Memory B cell (primary cell): ENCODE measurements at regions not wholly inside any gene's neighbourhood (a gene's known extent, or its start where the extent isn't known, plus 50 kb on each side); places are given as distances from the start of the nearest gene placed in this dataset.
"Not testable (repeated sequence)": the region's sequence is repeated elsewhere in the genome, so short reads cannot be mapped to it uniquely, and the experiment has no call there.

ENCODE experiments used
- ATAC-seq: fragments of 150-1000 bp; cut with Tn5 transposase; 2 replicates; pipeline ENCODE4 v1.10.0; 2021; ENCODE audit warnings: low read depth, mild to moderate bottlenecking, moderate library complexity
- DNase-seq, 2 donors: peaks; one replicate each; pipeline ENCODE4 v3.0.0; 2022; ENCODE audit warnings: low spot score in 2 of 2
- H3K27ac Mint-ChIP-seq: one replicate; pipeline ENCODE4 v1.8.0; 2022; ENCODE audit warnings: mild to moderate bottlenecking, moderate library complexity, mixed read lengths
- H3K27me3 Mint-ChIP-seq: one replicate; pipeline ENCODE4 v1.8.0; 2022; ENCODE audit warnings: mixed read lengths
- H3K36me3 Mint-ChIP-seq: one replicate; pipeline ENCODE4 v1.8.0; 2022; ENCODE audit warnings: mild to moderate bottlenecking, mixed read lengths
- H3K4me1 Mint-ChIP-seq: one replicate; pipeline ENCODE4 v1.8.0; 2022; ENCODE audit warnings: mixed read lengths
- H3K4me3 Mint-ChIP-seq: one replicate; pipeline ENCODE4 v1.8.0; 2022; ENCODE audit warnings: mild to moderate bottlenecking, moderate library complexity, mixed read lengths
- H3K9me3 Mint-ChIP-seq: one replicate; pipeline ENCODE4 v1.8.0; 2022; ENCODE audit warnings: mixed read lengths

DNA sequence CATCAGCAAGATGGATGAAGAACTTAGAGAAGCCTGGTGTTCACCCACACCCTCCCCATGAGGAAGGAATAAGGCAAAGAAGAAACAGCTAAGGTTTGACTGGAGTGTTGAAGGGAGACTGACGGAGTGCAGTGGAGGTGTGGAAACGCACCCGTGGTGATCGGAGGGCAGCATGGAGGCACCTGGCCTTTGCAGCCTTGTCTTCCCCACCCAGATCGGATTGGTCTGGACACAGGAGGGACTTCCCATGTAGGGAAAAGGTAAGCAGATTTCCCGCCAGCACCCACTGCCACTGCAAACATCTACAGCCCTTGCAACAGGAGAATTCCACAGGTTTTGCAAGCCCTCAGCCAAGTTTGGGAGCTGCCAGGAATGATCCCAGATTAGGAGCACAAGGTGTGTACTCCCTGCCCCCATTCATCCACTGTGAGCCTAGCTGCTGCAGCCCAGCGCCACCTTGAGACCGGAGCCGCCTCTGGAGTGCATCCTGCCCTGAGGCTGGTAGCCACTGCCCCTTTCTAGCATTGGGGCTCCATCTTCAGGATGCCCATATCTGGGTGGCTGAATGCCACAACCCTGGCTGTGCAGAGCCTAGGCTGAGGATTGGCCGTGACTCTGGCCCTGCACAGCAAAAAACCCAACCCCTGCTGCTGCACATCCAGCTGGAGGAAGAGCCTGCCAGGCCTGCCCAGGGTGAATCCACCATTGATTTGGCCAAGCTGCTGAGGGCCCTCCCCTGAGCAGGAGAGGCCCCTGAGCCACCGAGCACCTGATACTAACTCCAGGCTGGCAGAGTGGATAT, 411.1 kb downstream of the TMEM121 start:
- Mint-ChIP-seq H3K4me1 (no peaks in the 10 kb centered on the region), H3K9me3 (peaks cover 7% of the 10 kb centered on the region), H3K4me3 (no peak overlapping the region), H3K36me3 (peaks cover 2% of the 10 kb centered on the region), H3K27me3 (no peaks in the 10 kb centered on the region), H3K27ac (no peak overlapping the region)
- no peak for DNase-seq
- ATAC-seq: no peak

DNA sequence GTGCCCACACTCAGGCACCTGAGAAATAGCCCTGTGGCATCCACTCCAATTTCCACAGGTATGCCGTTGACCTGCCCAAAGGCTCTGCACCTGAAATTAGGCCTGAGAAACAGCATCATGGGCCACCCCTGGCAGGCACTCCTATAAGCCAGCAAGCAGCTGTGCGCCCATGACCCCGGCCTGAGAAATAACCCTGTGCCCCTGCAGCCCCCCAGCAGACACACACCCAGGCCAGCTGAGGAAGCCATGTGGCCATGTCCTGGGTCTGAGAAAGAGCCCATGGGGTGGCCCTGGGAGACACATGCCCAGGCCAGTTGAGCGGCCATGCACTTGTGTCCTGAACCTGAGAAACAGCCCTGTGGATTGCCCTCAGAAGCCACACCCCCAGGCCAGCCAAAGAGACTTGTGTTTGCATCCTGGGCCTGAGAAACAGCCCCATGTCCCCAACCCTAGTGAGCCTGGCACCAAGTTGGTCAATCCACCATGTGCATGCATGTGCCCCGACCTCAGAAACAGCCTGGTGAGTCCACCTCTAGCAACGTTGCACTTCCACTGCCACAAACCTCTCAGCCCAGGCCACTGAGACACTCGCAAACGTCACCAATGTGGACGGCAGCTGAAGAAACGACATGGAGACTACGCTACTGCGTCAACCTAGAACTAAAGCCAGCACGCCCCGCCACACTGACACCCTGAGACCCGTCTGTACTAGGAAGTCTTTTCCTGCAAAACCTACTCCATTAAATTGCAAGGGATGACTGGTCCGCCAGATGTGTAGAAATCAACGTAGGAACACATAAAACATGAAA, 411.9 kb downstream of the TMEM121 start:
- Mint-ChIP-seq H3K36me3 (peaks cover 2% of the 10 kb centered on the region), H3K4me3 (no peak overlapping the region), H3K9me3 (peaks cover 7% of the 10 kb centered on the region), H3K27me3 (no peaks in the 10 kb centered on the region), H3K4me1 (no peaks in the 10 kb centered on the region), H3K27ac (no peak overlapping the region)
- DNase-seq: no peak
- ATAC-seq: no peak

DNA sequence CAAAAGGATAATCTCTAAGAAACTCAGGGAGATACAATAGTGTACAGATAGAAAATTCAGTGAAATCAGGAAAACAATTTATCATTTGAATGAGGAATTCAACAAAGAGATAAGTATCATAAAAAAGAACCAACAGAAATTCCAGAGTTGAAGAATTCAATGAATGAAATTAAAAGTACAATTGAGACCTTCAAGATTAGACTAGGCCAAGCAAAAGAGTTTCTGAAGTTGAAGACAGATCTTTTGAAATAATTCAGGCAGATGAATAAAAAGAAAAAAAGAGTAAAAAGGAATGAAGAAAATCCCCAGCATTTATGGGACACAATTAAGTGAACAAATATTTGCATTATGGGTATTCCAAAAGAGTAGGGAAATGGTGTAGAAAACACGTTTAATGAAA, 412.6 kb downstream of the TMEM121 start:
- no peaks in the 10 kb centered on the region for H3K27me3 Mint-ChIP-seq
- H3K4me1 Mint-ChIP-seq: no peaks in the 10 kb centered on the region
- DNase-seq (no peak), ATAC-seq (no peak)
- no peak overlapping the region for H3K4me3 Mint-ChIP-seq
- peaks cover 2% of the 10 kb centered on the region for H3K36me3 Mint-ChIP-seq
- H3K9me3 Mint-ChIP-seq: peaks cover 7% of the 10 kb centered on the region
- no peak overlapping the region for H3K27ac Mint-ChIP-seq

DNA sequence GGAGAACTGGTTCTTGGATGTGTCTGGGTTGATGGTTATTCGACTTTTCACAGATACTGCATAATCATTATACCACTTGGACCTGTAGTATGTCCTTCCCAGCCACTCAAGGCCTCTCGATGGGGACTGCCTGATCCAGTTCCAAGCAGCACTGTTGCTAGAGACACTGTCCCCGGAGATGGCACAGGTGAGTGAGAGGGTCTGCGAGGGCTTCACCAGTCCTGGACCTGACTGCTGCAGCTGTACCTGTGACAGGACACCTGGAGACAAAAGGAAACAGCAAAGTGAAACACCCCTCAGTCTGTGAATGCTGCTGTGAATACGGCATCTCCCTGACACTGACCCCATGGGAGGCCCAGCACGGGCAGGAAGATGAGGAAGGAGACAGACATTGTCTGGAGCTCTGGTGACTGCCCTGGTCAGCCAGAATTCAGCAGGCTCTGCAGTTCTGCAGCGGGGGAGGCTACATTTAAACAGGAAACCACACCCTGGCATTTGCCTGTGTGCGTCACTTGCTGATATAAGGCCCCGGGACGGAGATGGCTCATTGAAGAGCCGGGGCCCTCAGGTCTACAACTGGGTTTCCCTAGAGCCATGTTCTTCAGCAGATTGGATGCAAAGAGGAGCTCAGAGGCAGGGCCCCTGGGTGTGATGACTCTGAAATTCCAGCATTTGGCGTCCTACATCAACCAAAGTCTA, 413.6 kb downstream of the TMEM121 start:
- H3K36me3 Mint-ChIP-seq: peaks cover 2% of the 10 kb centered on the region
- peak overlapping the region; percentile 37 for H3K4me3 Mint-ChIP-seq
- H3K9me3 Mint-ChIP-seq: peaks cover 7% of the 10 kb centered on the region
- peak; percentile 65 for ATAC-seq
- peaks cover 6% of the 10 kb centered on the region for H3K4me1 Mint-ChIP-seq
- peak overlapping the region; percentile 41 for H3K27ac Mint-ChIP-seq
- no peaks in the 10 kb centered on the region for H3K27me3 Mint-ChIP-seq
- no peak for DNase-seq

DNA sequence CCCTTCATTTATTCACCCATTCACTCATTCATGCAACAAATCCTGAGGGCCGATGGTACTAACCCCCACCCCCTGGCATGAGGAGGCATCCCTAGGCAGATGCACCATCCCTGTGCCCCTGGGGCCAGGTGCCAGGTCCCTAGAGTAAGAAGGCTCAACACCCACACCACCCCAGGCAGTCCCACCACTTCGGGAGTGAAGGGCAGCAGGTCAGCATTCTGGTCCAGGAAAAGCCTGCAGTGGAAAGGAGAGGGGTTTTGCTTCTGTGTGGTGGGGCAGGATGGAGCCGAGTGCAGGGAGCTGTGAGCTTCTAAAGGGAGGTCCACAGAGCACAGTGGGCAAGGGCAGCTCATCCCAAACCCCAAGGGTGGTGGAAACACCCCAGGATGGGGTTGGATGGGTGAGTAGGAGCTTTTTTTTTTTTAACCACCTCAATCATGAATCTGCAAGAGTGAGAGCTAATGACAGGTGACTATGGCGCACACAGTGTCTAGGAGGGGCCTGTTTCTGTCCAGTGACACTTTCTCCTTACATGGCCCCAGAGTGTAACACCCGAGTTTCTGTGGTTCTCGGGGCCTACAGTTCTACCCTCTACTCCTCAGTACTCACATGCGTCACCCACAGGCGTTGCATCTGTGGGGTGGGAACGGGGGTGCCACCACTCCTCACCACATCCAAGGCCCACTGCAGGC, 414.3 kb downstream of the TMEM121 start:
- Mint-ChIP-seq H3K4me1 (peaks cover 9% of the 10 kb centered on the region), H3K9me3 (peaks cover 5% of the 10 kb centered on the region), H3K27ac (peak overlapping the region; percentile 41), H3K4me3 (no peak overlapping the region), H3K27me3 (no peaks in the 10 kb centered on the region), H3K36me3 (no peaks in the 10 kb centered on the region)
- no peak for DNase-seq
- ATAC-seq: no peak

DNA sequence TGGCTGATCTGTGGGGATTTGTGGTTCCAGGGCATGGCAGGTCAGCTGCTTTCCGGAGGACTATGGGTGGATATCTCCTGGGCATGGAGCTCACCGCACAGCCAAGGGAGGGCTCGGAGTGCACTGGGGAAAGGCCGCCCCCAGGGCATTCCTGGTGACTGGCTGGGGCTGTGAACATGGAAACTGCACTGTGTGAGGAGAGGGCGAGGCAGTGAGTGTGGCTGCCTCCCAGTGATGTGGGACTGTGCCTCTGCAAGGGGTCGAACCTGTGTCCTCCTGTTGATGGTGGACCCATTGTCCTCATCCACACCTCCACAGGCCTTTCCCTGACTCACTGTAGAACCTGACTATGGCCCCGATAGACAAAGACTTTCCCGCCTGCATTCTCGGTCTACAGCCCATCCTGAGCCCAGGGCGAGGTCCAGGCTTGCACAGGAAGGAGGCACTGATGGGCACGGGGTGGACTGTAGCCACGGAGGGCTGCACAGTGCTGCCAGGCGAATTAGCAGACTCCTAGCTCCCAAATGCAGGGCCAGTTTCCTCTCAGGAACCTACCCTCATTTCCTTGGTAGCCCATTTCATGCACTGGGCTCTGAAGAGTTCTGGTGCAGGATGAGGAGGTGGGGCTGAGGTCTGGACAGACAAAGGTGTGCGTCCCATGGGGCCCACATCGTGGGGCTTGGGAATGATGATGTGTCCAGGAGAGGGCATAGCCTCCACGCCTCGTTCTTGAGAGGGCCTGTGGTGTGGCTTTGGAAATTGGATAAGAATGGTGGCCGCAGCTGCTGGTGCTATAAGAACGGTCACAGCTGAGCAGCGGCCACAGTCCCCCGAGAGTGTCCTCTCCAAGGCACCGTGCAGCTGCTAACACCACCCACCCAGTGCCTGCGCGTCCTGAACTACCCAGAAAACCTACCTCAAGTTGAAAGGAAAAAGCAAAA, 415.1 kb downstream of the TMEM121 start:
- DNase-seq: no peak
- peaks cover 5% of the 10 kb centered on the region for H3K9me3 Mint-ChIP-seq
- ATAC-seq: no peak
- H3K4me3 Mint-ChIP-seq: no peak overlapping the region
- no peaks in the 10 kb centered on the region for H3K36me3 Mint-ChIP-seq
- H3K4me1 Mint-ChIP-seq: peaks cover 9% of the 10 kb centered on the region
- H3K27ac Mint-ChIP-seq: no peak overlapping the region
- no peaks in the 10 kb centered on the region for H3K27me3 Mint-ChIP-seq

DNA sequence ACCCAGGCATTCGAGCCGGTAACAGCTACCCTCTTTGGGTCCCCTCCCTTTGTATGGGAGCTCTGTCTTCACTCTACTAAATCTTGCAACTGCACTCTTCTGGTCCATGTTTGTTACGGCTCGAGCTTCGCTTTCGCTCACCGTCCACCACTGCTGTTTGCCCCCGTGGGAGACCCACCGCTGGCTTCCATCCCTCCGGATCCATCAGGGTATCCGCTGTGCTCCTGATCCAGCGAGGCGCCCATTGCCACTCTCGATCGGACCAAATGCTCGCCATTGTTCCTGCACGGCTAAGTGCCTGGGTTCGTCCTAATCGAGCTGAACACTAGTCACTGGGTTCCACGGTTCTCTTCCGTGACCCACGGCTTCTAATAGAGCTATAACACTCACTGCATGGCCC, 416.3 kb downstream of the TMEM121 start:
- H3K4me1 Mint-ChIP-seq, H3K27ac Mint-ChIP-seq, H3K27me3 Mint-ChIP-seq, H3K9me3 Mint-ChIP-seq, DNase-seq, H3K4me3 Mint-ChIP-seq, ATAC-seq, H3K36me3 Mint-ChIP-seq: not testable (repeated sequence)

DNA sequence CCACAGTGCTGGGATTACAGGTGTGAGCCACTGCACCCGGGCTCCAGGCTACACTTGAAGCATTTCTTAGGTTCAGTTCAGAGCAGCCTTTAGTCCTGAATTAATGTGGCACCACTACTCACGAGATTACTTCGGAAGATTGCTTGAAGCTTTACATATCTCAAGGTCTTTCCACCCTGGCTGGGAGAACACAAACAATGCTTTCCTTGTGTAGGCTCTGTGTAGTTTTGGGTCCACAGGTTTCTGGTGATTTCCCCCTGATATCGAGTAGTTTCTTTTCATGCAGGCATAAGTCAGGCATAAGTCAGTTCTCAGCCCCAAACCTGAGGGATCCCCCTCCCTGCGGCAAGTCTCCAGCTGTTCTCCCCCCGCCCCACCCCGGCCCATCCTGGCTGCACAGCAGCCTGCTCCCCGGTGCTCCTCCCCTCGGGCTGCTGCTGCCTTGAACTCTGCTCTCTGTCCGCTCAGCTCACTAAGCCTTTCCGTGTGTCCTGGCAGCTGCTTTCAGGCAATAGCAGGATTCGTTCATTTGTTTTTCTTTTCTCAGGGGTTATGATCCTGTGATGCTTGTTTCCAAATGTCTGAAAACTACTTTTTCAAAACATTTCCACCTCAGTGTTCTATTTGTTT, 417.7 kb downstream of the TMEM121 start:
- Mint-ChIP-seq H3K4me3 (no peak overlapping the region), H3K4me1 (peaks cover 16% of the 10 kb centered on the region), H3K27ac (no peak overlapping the region), H3K9me3 (peaks cover 1% of the 10 kb centered on the region), H3K27me3 (no peaks in the 10 kb centered on the region), H3K36me3 (no peaks in the 10 kb centered on the region)
- no peak for DNase-seq
- ATAC-seq: no peak

DNA sequence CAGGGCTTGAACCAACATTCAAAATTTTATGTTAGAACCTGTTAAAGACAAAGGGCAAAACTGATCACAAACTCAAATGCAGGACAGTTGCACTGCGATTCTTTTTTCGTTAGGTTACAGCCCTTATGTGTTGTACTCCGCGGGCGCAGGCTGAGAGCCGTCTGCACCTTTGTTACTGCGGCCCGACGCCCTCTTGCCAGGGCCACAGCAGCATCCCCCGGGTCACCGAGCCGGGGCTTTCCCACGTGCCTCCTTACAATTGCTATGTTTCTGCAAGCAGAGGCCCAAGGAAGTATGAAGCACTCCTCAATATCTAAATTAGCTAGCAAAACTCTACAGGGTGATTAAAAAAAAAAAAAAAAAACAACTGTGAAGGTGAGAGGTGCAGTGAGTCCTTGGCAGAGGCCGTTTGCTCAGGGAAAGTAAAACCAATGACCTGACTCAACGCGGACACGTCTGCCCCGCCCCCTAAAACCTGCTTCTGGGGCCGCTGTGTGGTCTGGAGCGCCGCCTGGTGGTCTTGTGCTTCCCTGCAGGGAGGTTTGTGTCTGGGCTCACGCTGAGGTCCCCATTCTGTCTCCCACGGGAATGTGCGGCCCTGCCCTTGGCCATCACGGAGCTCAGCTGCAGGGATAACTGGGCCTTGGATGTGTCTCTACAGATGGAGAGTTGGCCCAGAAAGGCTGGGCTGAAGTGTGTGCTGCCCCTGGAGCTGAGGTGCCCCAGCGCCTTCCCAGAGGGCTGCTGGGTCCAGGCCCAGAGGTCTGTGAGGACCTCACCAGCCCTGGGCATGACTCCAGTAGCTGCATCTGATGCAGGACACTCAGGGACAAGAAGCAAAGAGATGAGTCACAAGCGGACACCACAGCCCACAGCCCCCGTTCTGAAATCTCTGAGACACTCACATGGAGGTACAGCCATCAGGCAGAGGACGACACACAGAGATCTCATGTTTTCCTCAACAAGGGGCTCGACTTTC, 418.5 kb downstream of the TMEM121 start:
- Mint-ChIP-seq H3K36me3 (no peaks in the 10 kb centered on the region), H3K27me3 (no peaks in the 10 kb centered on the region), H3K4me1 (peaks cover 19% of the 10 kb centered on the region), H3K27ac (no peak overlapping the region), H3K4me3 (peak overlapping the region; percentile 53), H3K9me3 (peaks cover 1% of the 10 kb centered on the region)
- ATAC-seq (peak; percentile 59), DNase-seq (peak; percentile 54 to 55)

DNA sequence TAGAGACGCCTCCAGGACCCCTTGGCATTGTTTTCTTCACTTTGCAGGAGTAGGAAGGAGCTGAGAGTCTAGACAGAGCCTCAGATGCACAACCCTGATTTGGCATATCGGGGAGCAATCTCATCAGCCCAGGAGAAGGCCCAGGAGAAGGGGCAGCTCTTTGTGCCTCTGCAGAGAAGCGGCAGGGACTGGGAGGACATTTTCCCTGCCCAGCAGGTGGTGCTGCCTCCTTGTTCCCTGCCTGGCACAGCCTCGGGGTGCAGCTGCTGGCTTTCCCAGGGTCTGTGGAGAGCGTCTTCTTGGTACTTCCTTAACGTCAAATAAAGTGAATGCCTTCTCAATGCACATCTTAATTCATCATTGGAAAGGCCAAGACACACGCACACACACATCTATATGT, 419.5 kb downstream of the TMEM121 start:
- peaks cover 1% of the 10 kb centered on the region for H3K9me3 Mint-ChIP-seq
- H3K27me3 Mint-ChIP-seq: no peaks in the 10 kb centered on the region
- H3K4me3 Mint-ChIP-seq: no peak overlapping the region
- no peaks in the 10 kb centered on the region for H3K36me3 Mint-ChIP-seq
- no peak for DNase-seq
- no peak overlapping the region for H3K27ac Mint-ChIP-seq
- ATAC-seq: no peak
- H3K4me1 Mint-ChIP-seq: peaks cover 22% of the 10 kb centered on the region

DNA sequence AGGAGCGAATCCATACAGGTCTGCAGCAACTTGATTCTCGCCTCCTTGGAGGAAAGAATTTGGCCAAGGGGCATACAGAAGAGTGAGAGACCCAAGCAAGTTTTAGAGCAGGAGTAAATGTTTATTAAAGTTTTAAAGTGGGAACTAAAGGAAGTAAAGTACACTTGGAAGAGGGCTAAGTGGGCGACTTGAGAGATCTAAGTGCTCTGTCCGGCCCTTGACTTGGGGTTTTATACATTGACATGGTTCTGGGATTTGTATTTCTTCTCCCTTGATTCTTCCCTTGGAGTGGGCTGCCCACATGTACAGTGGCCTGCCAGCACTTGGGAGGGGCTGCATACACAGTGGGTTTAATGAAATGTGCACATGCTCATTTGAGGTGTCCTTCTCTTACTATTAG, 421.2 kb downstream of the TMEM121 start:
- DNase-seq: no peak
- no peak for ATAC-seq
- Mint-ChIP-seq H3K36me3 (no peaks in the 10 kb centered on the region), H3K27ac (no peak overlapping the region), H3K9me3 (peaks cover 1% of the 10 kb centered on the region), H3K27me3 (no peaks in the 10 kb centered on the region), H3K4me3 (no peak overlapping the region), H3K4me1 (peaks cover 26% of the 10 kb centered on the region)

DNA sequence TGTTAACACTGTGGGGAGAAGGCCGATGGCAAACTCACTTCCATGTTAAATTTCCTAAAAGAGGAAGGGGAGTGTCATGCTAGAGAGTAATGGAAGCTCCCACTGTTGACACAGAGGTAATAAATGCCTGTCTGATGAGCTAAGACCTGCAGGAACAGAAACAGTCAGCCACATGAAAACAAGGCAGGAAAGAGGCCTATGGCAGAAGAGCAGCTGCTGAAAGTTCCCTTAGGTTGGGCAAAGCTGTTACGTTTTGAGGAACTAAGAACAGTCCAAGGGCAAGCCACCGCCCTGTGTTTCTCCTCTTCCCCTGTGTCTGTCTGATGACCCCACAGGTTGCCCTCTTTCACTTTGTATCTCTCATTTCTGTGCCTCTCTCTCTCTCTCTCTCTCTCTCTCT, 422.6 kb downstream of the TMEM121 start:
- H3K4me1 Mint-ChIP-seq: peaks cover 29% of the 10 kb centered on the region
- H3K36me3 Mint-ChIP-seq, DNase-seq, H3K27ac Mint-ChIP-seq, H3K9me3 Mint-ChIP-seq, H3K4me3 Mint-ChIP-seq, H3K27me3 Mint-ChIP-seq: not testable (repeated sequence)
- peak; percentile 72 for ATAC-seq
